ENCODE measurements at regions not wholly inside any gene's neighbourhood (a gene's known extent, or its start where the extent isn't known, plus 50 kb on each side); places are given as distances from the start of the nearest gene placed in this dataset.

DNA sequence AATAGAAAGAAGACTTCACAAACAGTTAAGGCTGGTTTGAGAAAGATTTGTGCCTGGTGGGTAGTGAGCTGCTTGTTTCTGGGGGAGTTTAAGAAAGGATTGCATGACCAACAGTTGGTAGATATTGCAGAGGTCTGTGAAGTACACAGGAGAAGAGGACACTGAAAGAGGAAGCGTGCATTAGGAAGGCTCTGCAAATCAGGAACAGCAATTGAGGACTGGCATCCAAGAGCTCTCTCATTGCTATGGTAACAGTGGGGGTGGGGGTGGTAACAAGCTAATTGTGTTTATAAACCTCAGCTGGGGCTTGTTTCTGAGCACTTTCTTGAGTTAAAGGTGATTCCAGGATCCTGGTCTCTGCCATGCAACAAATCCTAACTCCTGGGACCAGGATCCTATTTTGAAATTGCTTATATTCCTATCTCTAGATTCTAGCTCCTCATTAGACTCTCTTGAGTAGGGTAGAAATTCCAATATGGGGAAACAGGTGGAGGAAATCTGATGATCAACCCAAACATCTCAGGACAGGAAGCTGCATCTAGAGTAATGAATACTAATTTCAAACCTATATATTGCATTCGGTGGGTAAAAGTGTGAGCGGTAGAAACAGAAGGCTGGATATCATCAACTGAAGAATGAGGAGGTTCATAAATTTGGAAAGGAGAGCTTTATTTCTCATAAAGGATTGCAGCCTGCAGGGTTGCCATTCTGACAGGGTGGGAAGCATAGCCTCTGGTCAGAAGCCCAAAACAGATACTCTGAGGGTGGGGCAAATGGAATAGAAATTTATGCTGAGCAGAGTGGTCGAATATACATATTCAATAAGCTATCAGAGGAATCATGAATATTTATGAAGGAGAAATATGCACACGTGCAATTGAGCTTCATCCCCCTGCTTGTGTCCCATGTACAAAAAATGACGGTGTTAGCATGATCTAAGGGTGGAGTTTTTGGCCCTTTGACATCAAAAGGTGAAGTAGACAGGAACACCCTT lies 79.4 kb downstream of the PTTG1 start:
- DNase-seq (ENCODE audit: low spot score in 2 of 2) (no peak), ATAC-seq (no peak)
- H3K27ac Mint-ChIP-seq, result peak overlapping the region; percentile 1
- no peak overlapping the region for H3K4me3 Mint-ChIP-seq
- no peaks in the 10 kb centered on the region for H3K9me3 Mint-ChIP-seq
- no peaks in the 10 kb centered on the region for H3K36me3 Mint-ChIP-seq
- peaks cover 33% of the 10 kb centered on the region for H3K4me1 Mint-ChIP-seq

DNA sequence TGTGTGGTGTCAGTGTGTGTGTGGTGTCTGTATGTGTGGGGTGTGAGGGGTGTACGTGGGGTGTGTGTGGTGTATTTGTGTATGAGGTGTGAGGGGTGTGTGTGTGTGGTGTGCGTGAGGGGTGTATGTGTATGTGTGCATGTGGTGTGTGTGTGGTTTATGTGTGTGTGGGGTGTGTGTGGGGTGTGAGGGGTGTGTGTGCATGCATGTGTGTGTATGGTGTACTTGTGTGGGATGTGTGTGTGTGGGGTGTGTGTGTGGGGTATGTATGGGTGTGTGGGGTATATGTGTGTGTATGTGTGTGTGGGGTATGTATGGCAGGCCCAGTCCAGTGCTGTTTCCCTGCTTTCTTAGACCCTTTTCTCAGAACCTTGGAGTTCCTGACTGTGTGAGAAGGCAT lies 83.3 kb downstream of the PTTG1 start:
- ATAC-seq (no peak), DNase-seq (ENCODE audit: low spot score in 2 of 2) (no peak)
- peaks cover 51% of the 10 kb centered on the region for H3K4me1 Mint-ChIP-seq
- peak overlapping the region; percentile 95 for H3K27ac Mint-ChIP-seq
- no peaks in the 10 kb centered on the region for H3K9me3 Mint-ChIP-seq
- no peak overlapping the region for H3K4me3 Mint-ChIP-seq
- H3K36me3 Mint-ChIP-seq, result peaks cover 8% of the 10 kb centered on the region

DNA sequence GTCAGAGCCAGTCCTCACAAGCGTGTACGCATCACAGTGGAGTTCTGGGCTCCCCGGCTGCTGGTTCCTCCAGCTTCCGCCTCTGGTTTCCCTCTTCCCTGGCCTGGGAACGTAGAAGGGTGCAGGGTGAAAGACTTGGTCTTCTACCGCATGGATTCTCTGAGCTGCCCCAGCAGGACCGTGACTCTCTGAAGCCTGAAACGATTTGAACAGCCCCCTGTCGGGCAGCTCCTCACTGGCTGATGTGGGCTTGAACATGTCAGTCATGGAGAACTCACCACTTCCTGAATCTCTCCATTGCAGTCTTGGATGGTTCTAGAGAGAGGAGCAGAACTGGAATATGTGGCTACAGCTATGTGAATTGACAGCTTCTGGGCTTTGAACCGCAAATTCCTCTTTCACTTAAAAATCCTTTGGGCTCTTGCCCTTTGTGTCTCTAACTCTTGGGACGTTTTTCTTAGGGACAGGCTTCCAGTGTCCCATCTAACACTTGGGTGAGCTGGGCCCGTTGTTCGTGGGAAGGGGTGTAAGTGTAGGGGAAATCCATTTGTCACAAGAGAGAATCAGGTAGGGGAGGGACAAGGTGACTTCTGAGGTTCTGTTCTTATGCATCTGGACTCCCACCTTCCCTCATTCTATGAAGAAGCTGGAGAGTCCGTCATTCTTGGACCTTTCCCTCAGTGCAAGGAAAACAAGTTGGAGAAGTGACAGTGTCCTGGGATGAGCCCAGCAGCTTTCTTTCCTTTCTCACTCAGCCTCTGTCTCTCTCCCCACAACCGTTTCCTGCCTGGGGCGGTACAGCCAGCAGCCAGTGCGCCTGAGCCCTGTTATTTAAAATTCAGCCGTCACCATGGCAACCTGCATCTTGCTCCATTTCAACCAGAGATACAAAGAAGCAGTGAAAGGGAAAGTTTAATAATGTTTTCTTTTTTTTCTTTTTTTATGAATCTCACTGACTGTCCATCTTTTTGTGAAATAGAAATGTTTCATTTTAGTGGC lies 84.7 kb downstream of the PTTG1 start:
- peaks cover 8% of the 10 kb centered on the region for H3K36me3 Mint-ChIP-seq
- peak overlapping the region; percentile 53 for H3K4me3 Mint-ChIP-seq

DNA sequence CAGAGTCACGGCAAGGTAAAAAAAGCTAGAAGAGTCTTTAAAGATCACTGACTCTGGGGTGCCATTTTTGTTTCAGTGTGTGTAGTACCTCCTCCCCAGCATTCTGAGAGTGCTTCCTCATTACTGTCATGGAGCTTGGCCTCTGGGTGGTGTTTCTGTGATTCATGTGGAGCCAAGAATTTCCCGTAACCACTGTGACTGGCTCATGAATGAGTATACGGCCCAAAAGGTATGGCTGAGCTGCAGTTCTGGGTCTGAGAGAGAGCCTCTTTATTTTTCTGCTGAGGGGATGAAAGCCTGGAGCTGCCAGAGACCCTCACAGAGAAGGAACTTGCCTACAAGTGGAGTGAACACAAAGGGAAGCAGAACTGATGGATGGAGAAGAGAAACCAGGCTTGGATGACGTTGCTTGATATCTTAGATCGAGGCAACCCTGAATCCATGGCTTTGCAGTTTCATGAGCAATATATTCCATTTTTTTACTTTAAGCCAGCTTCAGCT lies 85.6 kb downstream of the PTTG1 start:
- Mint-ChIP-seq H3K9me3 (no peaks in the 10 kb centered on the region), H3K36me3 (peaks cover 8% of the 10 kb centered on the region), H3K4me3 (peak overlapping the region; percentile 53), H3K27ac (peak overlapping the region; percentile 95), H3K4me1 (peaks cover 51% of the 10 kb centered on the region)
- DNase-seq (ENCODE audit: low spot score in 2 of 2), result no peak
- peak; percentile 83 for ATAC-seq

More for the DNA sequence above, 84.7 kb downstream of the PTTG1 start:
- H3K27ac Mint-ChIP-seq, result peak overlapping the region; percentile 95
- peak; percentile 24 to 70 for DNase-seq (ENCODE audit: low spot score in 2 of 2)
- H3K9me3 Mint-ChIP-seq, result no peaks in the 10 kb centered on the region
- peak; percentile 76 for ATAC-seq
- H3K4me1 Mint-ChIP-seq, result peaks cover 51% of the 10 kb centered on the region

DNA sequence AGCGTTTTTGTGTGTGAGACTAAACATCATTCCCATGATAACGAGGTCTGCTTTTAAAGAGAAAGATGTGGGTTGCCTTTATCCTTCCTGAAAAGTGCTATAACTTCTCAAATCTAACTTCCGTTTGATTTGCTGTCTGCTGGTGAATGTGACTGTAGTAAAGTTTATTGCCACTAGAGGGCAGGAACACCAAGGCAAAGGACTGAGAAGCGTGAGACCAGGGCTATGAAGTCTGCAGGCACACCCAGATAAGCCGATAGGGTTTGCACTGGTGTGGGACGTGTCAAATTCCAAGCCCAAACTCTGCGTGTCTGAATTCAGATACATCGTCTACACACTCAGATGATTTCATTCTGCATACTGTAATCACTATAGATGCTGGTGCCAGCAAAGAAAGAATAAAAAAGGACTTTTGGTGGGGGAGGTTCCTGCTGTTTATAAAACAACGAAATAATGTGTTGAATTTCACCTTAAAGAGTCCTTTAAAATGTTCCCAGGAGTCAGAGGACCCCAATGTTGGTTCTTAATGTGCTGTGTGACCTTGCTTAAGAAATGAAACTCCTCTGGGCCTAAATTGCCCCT lies 87.2 kb downstream of the PTTG1 start:
- no peaks in the 10 kb centered on the region for H3K9me3 Mint-ChIP-seq
- H3K36me3 Mint-ChIP-seq, result peaks cover 8% of the 10 kb centered on the region
- DNase-seq (ENCODE audit: low spot score in 2 of 2) (peak; percentile 50 to 75), ATAC-seq (peak; percentile 82)
- peaks cover 50% of the 10 kb centered on the region for H3K4me1 Mint-ChIP-seq
- peak overlapping the region; percentile 63 for H3K27ac Mint-ChIP-seq
- H3K4me3 Mint-ChIP-seq, result peak overlapping the region; percentile 10

DNA sequence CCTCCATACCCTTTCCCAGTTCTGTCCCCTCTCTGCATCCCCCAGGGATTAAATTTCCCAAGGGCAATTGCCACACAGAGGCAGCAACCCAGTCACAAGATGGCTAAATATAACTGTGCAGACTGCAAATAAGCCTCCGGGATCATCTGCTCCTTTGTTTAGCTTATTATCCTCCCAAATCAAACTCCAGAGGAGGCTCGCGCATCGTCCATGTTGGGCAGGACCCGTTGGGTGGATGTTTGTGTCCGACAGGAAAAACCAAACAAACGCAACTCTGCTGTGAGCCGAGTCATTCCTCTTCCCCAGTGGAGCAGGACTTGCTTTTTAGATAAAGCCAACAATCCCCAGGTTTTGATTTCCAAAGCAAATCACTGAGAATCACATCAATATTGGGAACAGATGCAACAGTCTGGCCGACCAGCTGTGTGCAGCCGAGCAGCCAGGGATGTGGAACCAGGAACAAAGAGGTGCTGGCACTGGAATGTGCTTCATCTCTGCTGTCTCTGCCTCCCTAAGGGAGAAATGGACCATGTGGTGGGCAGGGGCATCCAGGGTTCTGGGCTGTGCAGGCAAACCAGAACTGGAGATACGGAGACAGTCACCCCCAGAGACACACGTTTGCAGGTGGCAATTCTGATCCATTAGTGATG lies 89.8 kb downstream of the PTTG1 start:
- H3K4me3 Mint-ChIP-seq, result no peak overlapping the region
- DNase-seq (ENCODE audit: low spot score in 2 of 2), result no peak
- H3K4me1 Mint-ChIP-seq, result peaks cover 25% of the 10 kb centered on the region
- no peak overlapping the region for H3K27ac Mint-ChIP-seq
- no peaks in the 10 kb centered on the region for H3K9me3 Mint-ChIP-seq
- H3K36me3 Mint-ChIP-seq, result peaks cover 8% of the 10 kb centered on the region
- ATAC-seq, result no peak

All from stimulated activated effector memory CD8-positive, alpha-beta T cell treated with anti-CD3 and anti-CD28 coated beads, Interleukin-12 subunit alpha, Interleukin-12 subunit beta, amount 100 ng/mL, for 72 hours (primary cell).